Cardiac muscle cell (in vitro differentiated cells and primary cell): ENCODE measurements at regions not wholly inside any gene's neighbourhood (a gene's known extent, or its start where the extent isn't known, plus 50 kb on each side); places are given as distances from the start of the nearest gene placed in this dataset.

ENCODE experiments used
- DNase-seq, 2 donors: peaks; one replicate each; pipeline versions ENCODE4 v3.0.0 to v3.0.0-alpha.2; 2010 to 2017; ENCODE audit warnings: low read depth in 1 of 2, low spot score in 1 of 2
- H3K27ac ChIP-seq: fragments of 200-600 bp; sonication (generic); 2 replicates; pipeline ENCODE4 v1.5.1; 2016
- H3K27me3 ChIP-seq: fragments of 200-600 bp; sonication (generic); 2 replicates; pipeline ENCODE4 v1.6.0; 2016; ENCODE audit warnings: control low read depth
- H3K36me3 ChIP-seq: fragments of 200-600 bp; sonication (generic); 2 replicates; pipeline ENCODE4 v1.5.1; 2016; ENCODE audit warnings: control low read depth
- H3K4me1 ChIP-seq: fragments of 200-600 bp; sonication (generic); 2 replicates; pipeline ENCODE4 v1.8.1; 2017; ENCODE audit warnings: low read depth, mild to moderate bottlenecking, mixed run types
- H3K4me3 ChIP-seq: fragments of 200-600 bp; sonication (generic); 2 replicates; pipeline ENCODE4 v1.5.1; 2016; ENCODE audit warnings: mild to moderate bottlenecking
- H3K9me3 ChIP-seq: fragments of 200-600 bp; sonication (generic); 2 replicates; pipeline ENCODE4 v1.5.1; 2017; ENCODE audit warnings: low read depth, mild to moderate bottlenecking, control low read depth
- CTCF ChIP-seq: IDR thresholded peaks from 2 replicates; pipeline ENCODE4 v1.5.1; 2012; ENCODE audit warnings: low read depth, mild to moderate bottlenecking, low read length

- no peak for TF ChIP-seq CTCF
- H3K9me3 ChIP-seq = no peaks in the 10 kb centered on the region
- H3K4me1 ChIP-seq = no peaks in the 10 kb centered on the region
- H3K36me3 ChIP-seq = no peaks in the 10 kb centered on the region
- no peaks in the 10 kb centered on the region for H3K27me3 ChIP-seq
- H3K4me3 ChIP-seq = no peak overlapping the region
- H3K27ac ChIP-seq = no peak overlapping the region
- DNase-seq = no peak
Observed at GRCh38 chr13:90709319-90709718, 638.2 kb upstream of the MIR17HG start.

DNA sequence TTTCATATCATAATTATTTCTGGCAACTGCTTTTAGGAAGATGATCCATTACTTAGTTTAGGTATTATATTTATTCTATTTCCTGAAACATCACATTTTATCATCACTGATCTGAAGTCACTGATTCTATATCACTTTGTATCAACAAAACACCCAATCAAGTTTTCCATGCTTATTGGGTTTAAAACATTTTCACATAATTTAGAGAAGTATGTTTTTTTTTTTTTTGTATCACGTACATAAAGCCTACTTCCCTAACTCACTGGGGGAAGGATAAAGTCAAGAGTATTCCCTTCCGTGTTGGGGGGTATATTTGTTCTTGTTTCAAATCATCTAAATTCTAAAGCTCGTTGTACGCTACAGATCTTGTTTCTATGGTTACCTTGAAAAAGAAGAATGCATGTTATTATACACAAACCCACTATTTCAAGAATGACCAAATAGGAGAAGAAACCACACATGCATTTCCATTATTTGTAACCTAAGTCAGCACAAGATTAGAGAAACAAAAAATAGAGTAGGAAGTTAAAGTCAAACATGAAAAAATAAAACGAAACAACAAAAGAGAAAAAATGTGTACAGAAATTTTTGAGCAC lies 637.2 kb upstream of the MIR17HG start:
- Histone ChIP-seq H3K27ac (no peak overlapping the region), H3K4me1 (no peaks in the 10 kb centered on the region), H3K9me3 (no peaks in the 10 kb centered on the region), H3K4me3 (no peak overlapping the region), H3K27me3 (no peaks in the 10 kb centered on the region), H3K36me3 (no peaks in the 10 kb centered on the region)
- no peak for TF ChIP-seq CTCF
- no peak for DNase-seq

DNA sequence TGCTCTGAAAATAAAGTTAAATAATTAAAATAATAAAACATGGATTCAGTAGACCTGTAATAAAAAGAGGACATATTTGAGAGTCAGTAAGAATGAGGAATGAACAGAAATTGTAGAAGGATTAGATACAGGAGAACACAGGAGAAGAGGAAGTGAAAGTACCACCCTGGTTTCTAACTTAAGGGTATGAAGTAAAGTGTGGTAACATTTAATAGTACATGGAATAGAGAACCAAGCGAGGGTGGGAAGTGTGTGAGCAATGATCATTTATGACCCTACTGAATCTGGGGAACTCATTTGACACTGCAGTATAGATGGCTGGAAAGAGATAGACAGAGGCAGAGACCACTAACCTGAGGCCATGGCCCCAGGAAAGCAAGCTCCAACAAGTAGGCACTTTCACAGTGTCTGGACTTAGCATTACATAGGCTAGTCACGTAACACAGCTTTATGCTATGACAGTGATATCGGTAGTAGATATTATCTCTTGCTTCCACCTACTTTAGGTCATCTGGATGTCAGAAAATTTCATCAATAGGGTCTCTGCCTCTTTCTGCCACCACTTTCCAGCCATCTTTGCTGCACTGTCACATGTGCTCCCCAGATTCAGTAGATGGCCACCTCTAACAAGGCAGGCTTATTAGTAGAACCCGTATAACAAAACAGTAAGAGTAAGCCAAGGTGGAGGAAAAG lies 633.9 kb upstream of the MIR17HG start:
- DNase-seq = no peak
- Histone ChIP-seq H3K4me1 (peaks cover 11% of the 10 kb centered on the region), H3K27me3 (no peaks in the 10 kb centered on the region), H3K4me3 (no peak overlapping the region), H3K36me3 (no peaks in the 10 kb centered on the region), H3K27ac (no peak overlapping the region), H3K9me3 (no peaks in the 10 kb centered on the region)
- TF ChIP-seq CTCF = no peak

- Histone ChIP-seq H3K4me1 (peaks cover 12% of the 10 kb centered on the region), H3K36me3 (no peaks in the 10 kb centered on the region), H3K27ac (no peak overlapping the region), H3K27me3 (no peaks in the 10 kb centered on the region), H3K4me3 (no peak overlapping the region), H3K9me3 (no peaks in the 10 kb centered on the region)
- TF ChIP-seq CTCF = no peak
- DNase-seq = no peak
Observed at GRCh38 chr13:90715485-90715884, 632.0 kb upstream of the MIR17HG start.

DNA sequence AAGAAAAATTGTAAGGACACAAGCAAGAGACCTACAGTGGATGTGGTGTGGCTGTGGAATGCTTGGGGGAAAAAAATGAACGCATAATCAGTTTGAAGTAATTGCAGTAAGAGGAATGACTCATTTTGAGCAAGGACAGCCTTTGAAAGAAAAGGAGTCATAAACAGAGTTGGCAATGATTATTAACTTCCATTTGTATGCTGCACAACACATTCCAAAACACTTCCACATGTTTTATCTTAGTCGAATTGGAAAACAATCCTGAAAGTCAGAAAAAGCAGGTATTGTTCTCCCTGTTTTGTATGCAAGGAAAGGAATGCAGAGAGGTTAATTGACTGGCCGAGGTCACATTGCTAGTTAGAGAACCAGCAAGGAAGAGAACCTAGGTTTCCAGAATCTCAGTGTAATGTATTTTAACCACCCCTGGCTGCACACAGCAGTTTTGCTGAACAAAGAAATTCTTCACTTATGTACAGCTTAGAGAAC lies 630.0 kb upstream of the MIR17HG start:
- H3K4me3 ChIP-seq = no peak overlapping the region
- no peak overlapping the region for H3K27ac ChIP-seq
- TF ChIP-seq CTCF = no peak
- H3K9me3 ChIP-seq = no peaks in the 10 kb centered on the region
- H3K36me3 ChIP-seq = no peaks in the 10 kb centered on the region
- peak; percentile 4 to 93 for DNase-seq
- peaks cover 12% of the 10 kb centered on the region for H3K4me1 ChIP-seq
- H3K27me3 ChIP-seq = no peaks in the 10 kb centered on the region
